ENCODE measurements at regions not wholly inside any gene's neighbourhood (a gene's known extent, or its start where the extent isn't known, plus 50 kb on each side); places are given as distances from the start of the nearest gene placed in this dataset.

DNA sequence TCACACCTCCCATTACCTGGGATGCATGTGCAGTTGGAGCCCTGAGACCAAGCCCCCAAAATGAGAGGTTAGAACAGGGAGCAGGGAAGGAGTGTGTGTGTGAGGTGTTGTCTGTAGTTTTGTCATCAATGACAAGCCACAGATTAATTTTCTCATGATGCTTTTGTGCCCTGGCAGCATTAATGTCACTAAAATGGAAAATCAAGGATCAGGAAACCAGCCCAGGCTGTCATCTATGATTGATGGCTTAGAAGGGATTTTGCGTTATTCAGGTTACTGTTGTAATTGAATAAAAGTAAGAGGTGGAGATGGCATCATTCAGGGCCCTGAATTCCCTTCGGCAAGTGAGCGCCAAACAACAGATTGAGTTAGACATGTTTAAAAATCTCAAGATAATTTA, 130.5 kb upstream of the C1QTNF7 start:
- no peak for ATAC-seq (ENCODE audit: low FRiP score)
- TF ChIP-seq, protein P1, sequence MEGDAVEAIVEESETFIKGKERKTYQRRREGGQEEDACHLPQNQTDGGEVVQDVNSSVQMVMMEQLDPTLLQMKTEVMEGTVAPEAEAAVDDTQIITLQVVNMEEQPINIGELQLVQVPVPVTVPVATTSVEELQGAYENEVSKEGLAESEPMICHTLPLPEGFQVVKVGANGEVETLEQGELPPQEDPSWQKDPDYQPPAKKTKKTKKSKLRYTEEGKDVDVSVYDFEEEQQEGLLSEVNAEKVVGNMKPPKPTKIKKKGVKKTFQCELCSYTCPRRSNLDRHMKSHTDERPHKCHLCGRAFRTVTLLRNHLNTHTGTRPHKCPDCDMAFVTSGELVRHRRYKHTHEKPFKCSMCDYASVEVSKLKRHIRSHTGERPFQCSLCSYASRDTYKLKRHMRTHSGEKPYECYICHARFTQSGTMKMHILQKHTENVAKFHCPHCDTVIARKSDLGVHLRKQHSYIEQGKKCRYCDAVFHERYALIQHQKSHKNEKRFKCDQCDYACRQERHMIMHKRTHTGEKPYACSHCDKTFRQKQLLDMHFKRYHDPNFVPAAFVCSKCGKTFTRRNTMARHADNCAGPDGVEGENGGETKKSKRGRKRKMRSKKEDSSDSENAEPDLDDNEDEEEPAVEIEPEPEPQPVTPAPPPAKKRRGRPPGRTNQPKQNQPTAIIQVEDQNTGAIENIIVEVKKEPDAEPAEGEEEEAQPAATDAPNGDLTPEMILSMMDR (IDR thresholded peaks at IDR 0.05) = no peak

GRCh38 chr4:15299627-15300026, 128.2 kb upstream of the C1QTNF7 start:
- DNase-seq (ENCODE audit: low spot score) = no peak
- ATAC-seq (ENCODE audit: low FRiP score) = no peak
- TF ChIP-seq, protein P1 (IDR thresholded peaks at IDR 0.05) = no peak

More for the DNA sequence above, 130.5 kb upstream of the C1QTNF7 start:
- no peak for DNase-seq (ENCODE audit: low spot score)

DNA sequence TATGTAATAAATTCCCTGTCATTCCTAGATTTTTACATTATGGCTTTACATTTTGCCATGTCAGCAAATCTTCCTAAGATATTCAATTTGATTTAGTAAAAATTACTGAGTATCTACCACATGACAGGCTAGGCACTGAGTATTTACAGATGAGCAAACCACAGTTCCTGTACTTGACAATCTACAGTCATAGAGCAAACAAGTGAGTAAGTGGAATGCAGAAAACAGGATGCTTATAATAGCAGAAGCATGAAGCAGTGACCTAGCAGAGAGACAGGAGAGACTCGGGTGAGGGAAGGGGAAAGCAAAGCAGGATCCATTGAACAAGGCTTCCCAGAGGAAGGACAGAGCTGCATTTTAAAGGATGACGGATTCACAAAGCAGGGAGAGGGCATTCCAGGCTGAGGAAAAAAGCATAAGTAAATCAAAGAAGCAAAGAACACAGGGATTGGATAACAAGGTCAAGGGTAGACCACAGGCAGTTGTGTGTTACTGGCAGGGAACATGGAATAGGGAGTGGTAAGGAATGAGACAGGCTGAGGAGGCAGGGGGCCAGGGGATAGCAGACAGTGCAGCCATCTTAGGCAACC, 124.7 kb upstream of the C1QTNF7 start:
- DNase-seq (ENCODE audit: low spot score) = no peak
- no peak for ATAC-seq (ENCODE audit: low FRiP score)

DNA sequence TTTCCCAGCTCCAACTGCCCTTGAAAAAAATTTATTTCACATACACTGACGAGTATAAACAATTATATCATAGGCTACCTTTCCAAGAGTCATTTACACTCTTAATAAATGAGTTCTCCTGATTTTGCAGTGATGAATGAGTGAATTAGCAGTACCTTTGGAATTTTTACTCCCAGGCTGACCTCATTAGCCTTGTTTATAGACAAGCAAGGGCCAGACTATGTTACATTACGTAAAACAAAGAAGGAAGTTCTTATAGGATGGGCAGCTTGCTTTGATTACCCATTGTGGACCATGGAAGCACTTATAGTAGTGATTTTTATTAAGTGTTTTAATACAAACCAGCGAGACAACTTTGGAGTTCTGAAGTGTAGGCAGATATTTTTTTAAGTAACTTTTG, 112.9 kb upstream of the C1QTNF7 start:
- DNase-seq (ENCODE audit: low spot score) (no peak), ATAC-seq (ENCODE audit: low FRiP score) (peak; percentile 83)
- TF ChIP-seq, protein P1 (IDR thresholded peaks at IDR 0.05) = no peak

More for the DNA sequence above, 124.7 kb upstream of the C1QTNF7 start:
- TF ChIP-seq, protein P1 (IDR thresholded peaks at IDR 0.05) = no peak

DNA sequence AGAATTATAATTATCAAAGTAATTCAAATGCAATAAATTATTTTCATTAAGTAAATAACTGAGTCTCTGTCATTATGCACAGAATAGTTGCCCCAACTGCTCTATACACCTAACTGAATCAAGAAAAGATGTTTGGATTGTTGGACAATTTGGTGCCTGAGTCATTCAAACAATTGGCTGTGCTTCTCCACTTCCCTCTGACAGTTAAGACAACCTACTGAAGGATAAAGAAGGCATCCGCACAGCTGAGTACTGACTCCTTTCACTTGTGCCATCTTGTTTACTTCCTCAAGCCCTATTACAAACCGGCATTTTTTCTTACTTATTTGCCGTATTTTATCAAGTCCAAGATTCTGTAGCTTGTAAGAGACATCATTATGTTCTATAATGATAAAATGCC, 110.6 kb upstream of the C1QTNF7 start:
- no peak for DNase-seq (ENCODE audit: low spot score)
- TF ChIP-seq, protein P1 (IDR thresholded peaks at IDR 0.05) = no peak
- no peak for ATAC-seq (ENCODE audit: low FRiP score)

DNA sequence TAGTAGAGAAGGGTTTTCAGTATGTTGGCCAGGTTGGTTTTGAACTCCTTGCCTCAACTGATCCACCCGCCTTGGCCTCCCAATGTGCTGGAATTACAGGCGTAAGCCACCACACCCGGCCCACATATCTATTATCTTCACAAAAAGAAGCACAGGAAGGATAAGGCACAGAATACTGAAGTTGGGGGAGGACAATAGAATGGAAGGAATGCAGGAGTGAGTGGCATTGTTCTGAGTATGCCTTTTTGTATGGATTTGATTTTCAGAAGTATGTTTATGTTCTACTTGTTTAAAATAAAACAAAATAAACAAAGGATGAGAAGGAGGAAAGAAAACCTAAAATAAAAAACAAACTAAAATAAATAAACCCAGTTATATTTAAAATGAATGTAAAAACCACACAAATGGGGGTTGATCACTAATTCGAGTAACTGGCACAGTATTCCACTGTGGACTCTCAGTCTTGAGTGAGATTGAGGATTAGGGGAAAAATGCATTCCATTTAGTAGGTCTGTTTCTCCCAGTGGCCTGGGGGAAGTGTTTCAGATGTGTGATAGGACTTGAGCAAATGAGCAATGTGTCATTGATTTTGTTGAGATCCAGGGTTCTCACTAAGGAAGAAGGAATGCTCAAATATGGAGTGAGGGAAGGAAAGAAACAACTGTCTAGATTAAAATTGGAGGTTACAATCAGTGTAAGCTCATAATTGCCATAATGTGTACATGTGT, 109.0 kb upstream of the C1QTNF7 start:
- DNase-seq (ENCODE audit: low spot score) (no peak), ATAC-seq (ENCODE audit: low FRiP score) (no peak)
- TF ChIP-seq, protein P1 (IDR thresholded peaks at IDR 0.05) = no peak
